NCI-H1930 (cell line): ENCODE measurements at regions not wholly inside any gene's neighbourhood (a gene's known extent, or its start where the extent isn't known, plus 50 kb on each side); places are given as distances from the start of the nearest gene placed in this dataset.

Experiments used
- DNase-seq, 2 experiments: peaks; one replicate each; lab custom pipeline; 2025; lab: John Stamatoyannopoulos, UW

DNA sequence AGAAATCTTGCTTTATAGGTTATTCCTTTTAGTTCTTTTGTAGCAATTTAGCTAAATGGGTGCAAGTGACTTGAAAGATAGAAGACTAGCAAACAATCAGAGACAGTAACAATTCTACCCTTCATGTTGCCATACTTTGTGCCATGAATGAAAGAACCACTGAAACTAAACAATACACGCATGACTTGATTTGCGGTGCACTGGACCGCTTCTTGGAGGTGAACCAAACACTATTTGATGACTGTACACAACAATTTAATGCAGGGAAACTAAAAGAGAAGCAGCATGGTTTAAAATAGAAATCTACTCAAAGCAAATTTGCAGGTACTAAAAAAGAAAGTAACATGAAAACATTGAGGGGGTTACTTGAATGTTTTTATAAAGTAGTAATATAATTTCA is 331.0 kb upstream of the RARB start:
- no peak for DNase-seq

- no peak for DNase-seq
Observed at GRCh38 chr3:25099666-25100065, 328.4 kb upstream of the RARB start.

DNA sequence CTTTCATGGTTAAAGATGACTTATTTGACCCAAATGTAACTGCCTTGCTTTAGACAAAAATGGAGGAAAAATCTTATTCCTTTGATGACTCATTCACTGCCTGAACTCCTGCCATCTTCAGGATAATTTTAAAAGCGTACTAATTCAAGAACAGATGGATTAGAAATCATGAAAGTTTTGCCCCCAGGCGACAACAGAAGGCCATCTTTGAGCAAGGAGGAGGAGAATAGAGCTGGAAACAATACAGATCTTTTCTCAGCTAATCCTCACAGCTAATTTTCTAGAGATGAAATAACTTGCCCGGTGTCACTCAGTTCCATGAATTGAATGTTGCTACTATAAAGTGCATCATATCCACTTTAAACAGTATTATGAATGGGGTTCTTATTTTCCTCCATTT is 324.7 kb upstream of the RARB start:
- no peak for DNase-seq

DNA sequence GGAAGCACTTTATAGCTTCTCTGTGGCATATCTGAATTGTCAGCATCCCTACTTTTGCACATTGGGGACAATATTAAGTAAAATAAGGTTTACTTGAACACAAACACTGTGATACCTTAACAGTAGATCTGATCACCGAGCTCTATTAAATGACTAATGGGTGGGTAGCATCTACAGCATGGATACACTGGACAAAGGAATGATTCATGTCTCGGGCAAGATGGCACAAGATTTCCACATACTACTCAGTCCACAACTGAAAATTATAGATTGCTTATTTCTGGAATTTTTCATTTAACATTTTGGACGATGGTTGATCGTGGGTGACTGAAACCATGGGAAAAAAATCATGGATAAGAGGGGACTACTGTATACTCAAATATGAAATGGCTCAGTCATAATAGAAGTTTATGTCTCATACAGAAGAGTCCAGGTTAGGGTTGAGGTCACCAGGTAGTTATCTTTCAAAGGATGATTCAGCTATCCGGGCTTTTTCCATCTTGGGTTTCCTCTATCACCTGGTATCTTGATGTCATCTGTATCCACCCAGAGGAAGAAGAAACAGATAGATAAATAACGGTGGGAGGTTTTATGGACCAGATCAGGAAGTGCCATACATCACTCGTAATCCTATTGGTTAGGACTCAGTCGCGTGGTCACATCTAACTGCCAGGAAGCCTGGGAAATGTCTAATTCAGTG is 320.0 kb upstream of the RARB start:
- no peak for DNase-seq

DNA sequence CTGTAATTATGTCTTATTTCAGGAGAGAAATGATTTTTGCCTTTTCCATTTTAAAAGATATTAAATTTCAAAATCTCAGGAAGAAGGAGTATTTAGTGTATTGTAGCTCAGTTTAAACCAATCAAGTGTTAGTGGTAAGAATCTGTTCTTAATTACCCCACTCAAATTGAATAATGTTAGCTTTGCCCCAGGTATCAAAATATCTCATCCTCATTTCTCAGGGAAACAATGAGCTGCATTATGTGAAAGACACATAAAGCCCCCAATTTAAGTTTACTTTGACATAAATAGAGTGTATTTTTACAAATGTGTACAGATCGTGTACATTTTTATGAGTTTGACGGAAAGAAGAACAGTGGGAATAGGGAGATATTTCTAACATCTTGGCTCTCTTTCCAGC is 317.4 kb upstream of the RARB start:
- DNase-seq, result no peak

GRCh38 chr3:25113891-25114290 is 314.2 kb upstream of the RARB start:
- no peak for DNase-seq

DNA sequence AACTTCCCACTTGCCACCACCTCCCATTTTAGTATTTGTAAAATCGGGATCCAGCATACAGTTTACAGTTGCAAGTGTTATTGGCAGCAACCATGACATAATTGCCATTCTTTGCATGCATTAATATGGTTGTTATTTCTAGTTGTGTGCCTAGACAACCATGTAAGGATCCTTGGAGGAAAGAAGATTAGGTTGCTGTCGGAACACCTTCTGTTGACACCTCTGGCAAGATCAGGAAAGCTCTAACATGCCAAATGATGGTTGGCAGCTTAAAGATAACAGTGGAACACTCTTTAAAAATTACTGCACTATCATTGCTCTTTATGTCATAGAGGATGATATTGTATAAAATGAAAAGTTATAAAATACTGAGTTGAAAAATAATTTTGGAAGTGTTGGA is 313.5 kb upstream of the RARB start:
- no peak for DNase-seq

DNA sequence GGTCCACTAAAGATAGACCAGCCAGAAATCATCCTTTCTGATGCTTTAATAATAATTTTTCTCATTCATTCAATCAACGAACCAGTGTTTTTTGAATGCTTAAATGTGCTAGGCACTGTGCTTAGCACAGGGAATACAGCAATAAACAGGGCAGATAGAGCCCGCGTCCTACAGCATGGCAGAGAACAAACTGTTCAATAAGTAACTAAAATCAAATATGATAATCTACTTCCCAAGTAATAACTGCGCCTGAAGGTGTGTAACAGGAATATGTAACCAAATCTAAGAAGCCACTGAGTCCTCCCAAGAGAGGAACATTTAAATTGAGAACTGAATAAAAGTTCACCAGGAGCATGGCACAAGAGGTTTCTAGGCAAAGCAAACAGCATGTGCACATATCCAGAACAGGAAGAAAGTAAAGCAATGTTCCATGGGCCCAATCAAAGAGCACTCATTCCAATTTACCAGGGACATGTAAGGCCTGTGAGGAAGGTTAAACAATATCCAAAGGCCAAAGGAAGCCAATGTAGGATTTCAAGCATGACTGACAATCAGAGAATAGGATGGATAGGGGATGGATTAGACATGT is 311.0 kb upstream of the RARB start:
- DNase-seq, result no peak

DNA sequence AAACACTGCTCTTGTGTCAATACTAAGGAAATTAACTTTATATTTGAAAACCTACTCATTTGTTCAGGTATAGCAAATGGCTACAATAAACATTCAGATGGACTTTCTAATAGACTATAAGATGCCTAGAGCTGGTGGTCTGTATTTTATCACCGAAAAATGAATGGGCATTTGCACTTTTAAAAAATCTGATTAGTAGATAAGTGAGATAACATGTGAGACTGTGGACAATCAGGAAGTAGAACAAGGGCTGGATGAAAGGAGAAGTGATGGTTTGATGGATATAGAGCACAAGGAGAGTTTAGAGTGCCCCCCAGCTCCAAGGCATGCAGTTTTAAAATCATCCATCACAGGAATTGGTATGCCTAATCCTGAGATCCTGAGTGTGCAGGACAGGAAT is 308.4 kb upstream of the RARB start:
- DNase-seq, result no peak

GRCh38 chr3:25120665-25121064 is 307.4 kb upstream of the RARB start:
- DNase-seq, result no peak

- no peak for DNase-seq
Observed at GRCh38 chr3:25125201-25125600, 302.9 kb upstream of the RARB start.

GRCh38 chr3:25128735-25129134 is 299.3 kb upstream of the RARB start:
- DNase-seq, result no peak

GRCh38 chr3:25130724-25131520 is 297.1 kb upstream of the RARB start:
- no peak for DNase-seq

DNA sequence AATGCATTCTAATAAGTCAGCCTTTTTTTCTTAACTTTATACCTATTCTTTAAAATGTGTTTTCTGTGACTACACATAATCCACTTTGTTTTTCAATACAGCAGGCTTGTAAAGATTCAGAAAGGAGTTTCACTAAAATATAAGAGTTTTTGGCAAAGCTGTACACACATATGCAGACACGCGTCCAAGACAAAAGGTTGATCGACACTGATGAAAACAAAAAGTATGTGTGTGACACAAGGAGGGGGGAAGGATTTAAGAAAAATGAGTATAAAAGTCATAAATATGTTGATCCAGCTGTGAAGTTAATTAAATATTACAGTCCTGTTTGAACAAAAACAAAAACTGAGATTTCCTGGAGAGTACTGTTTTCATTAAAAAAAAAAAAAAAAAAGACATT is 294.5 kb upstream of the RARB start:
- DNase-seq, result no peak

- no peak for DNase-seq
Observed at GRCh38 chr3:25137606-25138005, 290.5 kb upstream of the RARB start.

GRCh38 chr3:25139267-25139666 is 288.8 kb upstream of the RARB start:
- DNase-seq, result no peak

DNA sequence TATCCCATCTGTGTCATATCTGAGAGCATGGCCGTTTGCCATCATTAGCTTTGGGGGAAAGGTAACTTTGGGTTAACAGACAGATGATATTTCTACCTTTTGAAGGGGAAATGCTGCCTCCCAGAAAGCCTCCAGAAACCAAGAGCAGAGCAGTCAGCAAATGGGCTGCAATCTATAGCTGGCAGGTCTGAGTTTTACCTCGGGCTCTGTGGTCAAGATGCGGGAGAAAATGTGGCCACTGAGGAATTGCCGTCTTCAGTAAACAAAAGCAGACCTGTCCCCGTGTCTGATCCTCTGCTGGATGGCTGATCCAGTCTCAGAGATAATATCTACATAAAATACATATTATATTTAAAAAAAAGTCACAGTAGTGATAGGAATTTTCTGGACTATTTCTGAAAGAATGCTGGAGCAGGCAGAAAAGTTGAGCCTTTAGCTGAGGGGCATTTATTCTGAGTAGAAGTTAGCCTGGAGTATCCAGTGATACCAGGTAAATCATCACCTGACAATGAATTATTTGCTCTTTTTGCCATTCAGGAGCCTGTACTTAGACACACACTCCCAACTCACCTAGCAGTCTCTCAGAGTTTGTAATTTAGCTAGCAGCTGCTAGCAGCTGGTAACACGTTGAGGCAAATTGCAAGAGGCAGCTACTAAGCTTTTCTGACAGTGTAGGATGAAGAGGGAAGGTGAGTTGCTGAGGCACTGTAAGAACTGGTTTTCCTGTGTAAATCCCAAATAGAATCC is 285.3 kb upstream of the RARB start:
- no peak for DNase-seq

DNA sequence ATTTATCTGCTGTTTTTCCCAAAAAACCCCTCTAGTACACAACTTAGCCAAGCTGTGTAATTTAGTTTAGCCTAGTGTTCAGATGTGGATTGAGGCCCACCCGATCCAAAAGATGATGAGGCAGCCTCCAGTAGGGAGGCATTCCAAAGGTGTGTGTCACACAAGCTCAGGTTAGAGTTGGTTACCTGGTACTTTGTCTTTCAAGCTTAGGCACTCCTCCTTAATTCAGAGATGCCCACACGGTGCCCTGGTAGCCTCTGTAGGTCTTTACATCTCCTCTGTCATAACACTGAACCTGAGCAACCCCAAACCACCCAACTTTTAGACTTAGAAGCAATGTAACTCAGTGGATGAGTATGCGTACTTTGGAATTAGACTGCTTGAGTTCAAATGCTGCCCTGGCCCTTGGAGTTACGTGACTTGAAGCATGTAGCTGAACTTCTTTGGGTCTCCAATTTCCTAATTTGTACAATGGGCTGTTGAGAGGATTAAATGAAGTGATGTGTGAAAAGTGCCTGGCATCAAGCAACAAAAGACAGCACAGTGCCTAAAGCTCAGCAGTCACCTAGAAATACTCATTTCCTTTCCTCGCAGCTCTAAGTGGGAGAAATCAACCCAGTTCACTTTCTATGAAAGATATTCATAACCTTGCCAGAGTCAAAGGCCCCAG is 284.6 kb upstream of the RARB start:
- DNase-seq, result no peak

GRCh38 chr3:25144430-25144829 is 283.6 kb upstream of the RARB start:
- no peak for DNase-seq

DNA sequence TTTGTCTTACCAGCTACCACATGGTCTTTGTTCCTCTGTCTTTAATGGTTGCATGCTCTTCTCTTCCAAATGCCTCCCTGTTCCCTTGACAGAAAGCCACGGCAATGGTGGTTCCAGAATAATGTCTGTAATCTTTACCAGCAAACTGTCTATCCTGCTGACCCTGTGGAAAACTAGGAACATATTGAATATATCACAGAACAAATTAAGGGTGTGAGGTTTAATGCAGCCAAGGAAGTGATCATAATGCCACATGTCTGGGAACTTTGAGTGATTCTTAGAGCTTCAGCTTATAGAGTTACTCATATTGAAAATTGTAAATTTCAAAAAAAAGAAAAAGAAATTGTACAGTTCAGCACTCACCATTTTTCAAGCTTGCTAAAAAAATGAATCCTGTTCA is 282.9 kb upstream of the RARB start:
- no peak for DNase-seq

DNA sequence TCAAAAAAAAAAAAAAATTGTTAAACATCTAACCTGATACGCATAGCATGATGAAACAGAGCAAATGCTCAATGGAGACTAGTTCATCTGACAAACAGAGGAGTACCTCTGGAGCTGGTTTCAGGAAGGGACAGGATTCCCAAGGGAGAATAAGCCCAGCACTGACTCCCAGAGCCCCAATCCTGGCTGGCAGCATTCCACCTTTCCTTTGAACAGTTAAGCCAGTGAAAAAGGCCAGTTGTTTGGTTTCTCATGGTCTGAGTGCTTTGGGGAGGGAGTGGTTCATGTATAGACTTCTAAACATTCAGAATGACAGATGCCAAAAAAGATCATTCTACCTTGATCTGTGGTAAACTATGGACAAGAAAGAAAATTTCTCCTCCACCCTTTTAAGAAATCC is 277.9 kb upstream of the RARB start:
- no peak for DNase-seq

GRCh38 chr3:25151281-25151902 is 276.7 kb upstream of the RARB start:
- DNase-seq, result no peak
